Tibial artery (tissue), 4 donors: ENCODE measurements at regions not wholly inside any gene's neighbourhood (a gene's known extent, or its start where the extent isn't known, plus 50 kb on each side); places are given as distances from the start of the nearest gene placed in this dataset.

Experiments used
- DNase-seq, 2 donors: peaks; one replicate each; pipeline ENCODE4 v3.0.0-alpha.2; 2019
- H3K27ac ChIP-seq, 2 donors: fragments of 200-600 bp; sonication (generic) in 1 of 2; 1 replicate in 1 of 2; 2 replicates in 1 of 2; pipeline ENCODE4 v1.5.1; 2018 to 2019; ENCODE audit warnings: mild to moderate bottlenecking in 1 of 2
- H3K27me3 ChIP-seq, 2 donors: fragments of 200-600 bp; sonication (generic) in 1 of 2; one replicate each; pipeline versions ENCODE4 v1.5.1 to v1.6.0; 2016 to 2019
- H3K36me3 ChIP-seq, 3 donors: fragments of 200-600 bp; sonication (generic) in 2 of 3; one replicate each; pipeline ENCODE4 v1.5.1; 2016 to 2019; ENCODE audit warnings: mild to moderate bottlenecking in 2 of 3
- H3K4me1 ChIP-seq, 4 donors: fragments of 200-600 bp; sonication (generic) in 2 of 4; 1 replicate in 3 of 4; 2 replicates in 1 of 4; pipeline ENCODE4 v1.5.1; 2016 to 2019
- H3K4me3 ChIP-seq, 2 donors: fragments of 200-600 bp; sonication (generic) in 1 of 2; 1 replicate in 1 of 2; 2 replicates in 1 of 2; pipeline ENCODE4 v1.5.1; 2018 to 2019; ENCODE audit warnings: mild to moderate bottlenecking in 2 of 2
- H3K9me3 ChIP-seq, 3 donors: fragments of 200-600 bp; sonication (generic) in 1 of 3; one replicate each; pipeline ENCODE4 v1.5.1; 2016 to 2019
- intact Hi-C: fragments of 100-400 bp; cut with DNase I; formaldehyde crosslinking; loops from one replicate; pipeline ENCODE4 v1.15.0; 2023; ENCODE audit warnings: low total_unique reads
- TF ChIP-seq, protein P1 (sequence below), 2 experiments: fragments of 200-600 bp in 1 of 2; fragments of 450-650 bp in 1 of 2; IDR thresholded peaks; one replicate each; pipeline ENCODE4 v1.5.1; 2017 to 2019; ENCODE audit warnings: antibody characterized with exemption in 2 of 2, mild to moderate bottlenecking in 1 of 2, moderate library complexity in 1 of 2

- Histone ChIP-seq H3K27me3 (no peaks in the 10 kb centered on the region), H3K36me3 (no peaks in the 10 kb centered on the region), H3K4me3 (no peak overlapping the region), H3K4me1 (no peaks in the 10 kb centered on the region), H3K27ac (no peak overlapping the region), H3K9me3 (no peaks in the 10 kb centered on the region)
- no peak for DNase-seq
- TF ChIP-seq, protein P1, sequence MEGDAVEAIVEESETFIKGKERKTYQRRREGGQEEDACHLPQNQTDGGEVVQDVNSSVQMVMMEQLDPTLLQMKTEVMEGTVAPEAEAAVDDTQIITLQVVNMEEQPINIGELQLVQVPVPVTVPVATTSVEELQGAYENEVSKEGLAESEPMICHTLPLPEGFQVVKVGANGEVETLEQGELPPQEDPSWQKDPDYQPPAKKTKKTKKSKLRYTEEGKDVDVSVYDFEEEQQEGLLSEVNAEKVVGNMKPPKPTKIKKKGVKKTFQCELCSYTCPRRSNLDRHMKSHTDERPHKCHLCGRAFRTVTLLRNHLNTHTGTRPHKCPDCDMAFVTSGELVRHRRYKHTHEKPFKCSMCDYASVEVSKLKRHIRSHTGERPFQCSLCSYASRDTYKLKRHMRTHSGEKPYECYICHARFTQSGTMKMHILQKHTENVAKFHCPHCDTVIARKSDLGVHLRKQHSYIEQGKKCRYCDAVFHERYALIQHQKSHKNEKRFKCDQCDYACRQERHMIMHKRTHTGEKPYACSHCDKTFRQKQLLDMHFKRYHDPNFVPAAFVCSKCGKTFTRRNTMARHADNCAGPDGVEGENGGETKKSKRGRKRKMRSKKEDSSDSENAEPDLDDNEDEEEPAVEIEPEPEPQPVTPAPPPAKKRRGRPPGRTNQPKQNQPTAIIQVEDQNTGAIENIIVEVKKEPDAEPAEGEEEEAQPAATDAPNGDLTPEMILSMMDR (IDR thresholded peaks at IDR 0.05) = no peak
- intact Hi-C loops = no loop called here
Measured at GRCh38 chr3:82493858-82494257, 732.4 kb upstream of the GBE1 start.

DNA sequence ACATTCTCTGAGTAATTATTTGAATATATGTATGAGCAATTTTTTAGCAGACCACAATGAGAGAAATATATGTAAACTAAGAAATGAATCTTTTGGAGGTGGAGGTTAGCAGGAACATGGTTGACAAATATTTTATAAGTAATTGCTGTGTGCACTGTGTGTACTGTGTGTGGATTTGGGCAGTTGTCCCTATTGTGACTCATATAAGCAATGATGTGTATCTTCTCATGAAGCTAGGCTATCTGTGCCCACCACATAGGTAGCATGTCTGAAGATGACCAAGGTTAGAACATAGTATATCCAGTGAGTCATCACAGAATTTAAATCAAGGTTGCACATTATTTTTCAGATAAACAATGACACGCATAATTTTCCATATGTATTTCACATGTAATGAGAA lies 713.9 kb upstream of the GBE1 start:
- no peak for DNase-seq
- TF ChIP-seq, protein P1 (IDR thresholded peaks at IDR 0.05) = no peak
- Histone ChIP-seq H3K9me3 (no peaks in the 10 kb centered on the region), H3K27ac (no peak overlapping the region), H3K36me3 (no peaks in the 10 kb centered on the region), H3K27me3 (no peaks in the 10 kb centered on the region), H3K4me1 (no peaks in the 10 kb centered on the region), H3K4me3 (no peak overlapping the region)
- intact Hi-C loops = no loop called here

DNA sequence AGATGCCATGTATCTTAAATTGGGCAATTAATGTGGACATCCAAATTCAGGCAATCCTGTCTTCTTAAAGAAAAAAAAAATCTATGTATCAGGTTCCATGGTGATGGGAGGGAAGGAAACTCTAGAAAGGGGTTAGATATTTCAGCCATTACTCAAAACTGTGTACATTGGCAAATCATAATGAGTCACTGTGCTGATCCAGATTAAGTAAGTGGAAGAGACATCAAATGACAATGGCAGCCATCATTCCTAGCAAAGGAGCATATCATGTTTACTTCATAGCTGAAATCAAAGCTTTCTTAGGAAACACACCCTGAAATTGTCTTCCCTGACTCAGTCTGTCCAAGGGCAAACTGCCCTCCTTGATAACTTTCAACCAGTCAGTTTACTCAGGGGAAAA lies 713.3 kb upstream of the GBE1 start:
- no peaks in the 10 kb centered on the region for H3K27me3 ChIP-seq
- DNase-seq = no peak
- H3K36me3 ChIP-seq = no peaks in the 10 kb centered on the region
- intact Hi-C loops = no loop called here
- H3K9me3 ChIP-seq = no peaks in the 10 kb centered on the region
- no peak overlapping the region for H3K4me3 ChIP-seq
- H3K27ac ChIP-seq = no peak overlapping the region
- TF ChIP-seq, protein P1 (IDR thresholded peaks at IDR 0.05) = no peak
- no peaks in the 10 kb centered on the region for H3K4me1 ChIP-seq

DNA sequence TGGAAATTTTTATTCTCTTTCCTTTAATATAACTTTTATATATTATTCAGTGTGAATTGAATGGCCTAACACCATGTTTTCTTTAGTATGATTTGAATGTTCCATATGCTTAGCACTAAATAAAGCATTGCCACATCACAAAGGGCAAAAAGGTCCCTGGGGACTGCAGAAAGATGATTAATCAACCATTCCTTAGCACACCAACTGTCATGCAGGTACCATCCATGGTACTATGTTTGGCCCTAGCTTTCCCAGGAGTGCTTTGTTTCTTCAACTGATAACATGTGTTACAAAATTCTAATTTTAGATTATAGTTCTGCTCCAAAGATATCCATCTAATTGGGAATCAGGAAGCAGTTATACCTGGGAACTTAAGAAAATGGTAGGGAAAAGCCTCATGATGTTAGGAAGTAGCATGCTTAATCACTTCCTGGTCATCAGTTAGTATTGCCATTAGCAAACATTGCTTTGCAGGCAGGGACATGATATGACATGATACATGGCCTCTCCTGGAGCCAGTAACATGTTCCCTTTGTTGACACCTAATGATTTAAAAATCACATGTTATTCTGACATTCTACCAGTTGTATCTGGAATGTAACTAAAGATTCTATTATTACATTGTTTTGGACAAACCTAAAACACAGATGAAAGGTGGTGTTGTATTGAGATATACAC lies 712.6 kb upstream of the GBE1 start:
- DNase-seq = no peak
- H3K4me1 ChIP-seq = no peaks in the 10 kb centered on the region
- no peak overlapping the region for H3K27ac ChIP-seq
- no peaks in the 10 kb centered on the region for H3K27me3 ChIP-seq
- no peaks in the 10 kb centered on the region for H3K9me3 ChIP-seq
- H3K4me3 ChIP-seq = no peak overlapping the region
- intact Hi-C loops = no loop called here
- H3K36me3 ChIP-seq = no peaks in the 10 kb centered on the region
- TF ChIP-seq, protein P1 (IDR thresholded peaks at IDR 0.05) = no peak

DNA sequence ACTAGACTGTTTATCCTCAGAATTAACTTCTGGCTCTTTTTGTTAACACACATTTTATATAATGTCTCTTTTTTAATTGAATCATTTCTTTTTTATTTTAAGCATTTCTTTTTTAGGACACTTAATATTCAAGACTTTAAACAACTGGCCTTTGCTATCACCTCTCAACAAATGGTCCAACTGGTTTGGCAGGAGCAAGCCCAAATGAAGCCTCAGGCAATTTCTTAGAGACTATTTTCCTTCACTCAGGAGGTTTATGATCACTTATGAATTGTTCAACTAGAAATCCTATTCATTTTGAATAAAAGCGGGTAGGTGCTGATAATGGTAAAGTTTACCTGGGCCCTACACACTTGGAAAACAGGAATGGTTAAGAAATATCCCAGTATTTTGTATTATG lies 705.6 kb upstream of the GBE1 start:
- no peak overlapping the region for H3K27ac ChIP-seq
- no peaks in the 10 kb centered on the region for H3K36me3 ChIP-seq
- TF ChIP-seq, protein P1 (IDR thresholded peaks at IDR 0.05) = no peak
- no peak for DNase-seq
- no peak overlapping the region for H3K4me3 ChIP-seq
- no peaks in the 10 kb centered on the region for H3K9me3 ChIP-seq
- intact Hi-C loops = no loop called here
- H3K4me1 ChIP-seq = no peaks in the 10 kb centered on the region
- H3K27me3 ChIP-seq = no peaks in the 10 kb centered on the region

DNA sequence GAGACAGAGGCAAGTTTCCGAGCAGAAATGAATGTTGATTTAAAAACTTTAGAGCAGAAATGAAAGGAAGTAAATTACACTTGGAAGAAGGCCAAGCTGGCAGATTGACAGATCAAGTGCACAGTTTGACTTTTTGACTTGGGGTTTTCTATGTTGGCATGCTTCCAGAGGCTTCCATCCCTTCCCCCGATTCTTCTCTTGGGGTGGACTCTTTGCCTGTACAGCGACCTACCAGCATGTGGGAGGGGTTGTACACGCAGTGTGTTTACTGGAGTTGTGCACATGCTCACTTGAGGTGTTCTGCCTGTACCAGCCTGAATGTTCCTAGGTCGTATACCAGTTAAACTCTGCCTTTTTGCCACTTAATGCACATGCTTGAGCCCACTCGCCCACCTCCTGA lies 701.5 kb upstream of the GBE1 start:
- TF ChIP-seq, protein P1 (IDR thresholded peaks at IDR 0.05) = no peak
- no peak for DNase-seq
- no peaks in the 10 kb centered on the region for H3K9me3 ChIP-seq
- no peaks in the 10 kb centered on the region for H3K27me3 ChIP-seq
- no peak overlapping the region for H3K27ac ChIP-seq
- H3K4me3 ChIP-seq = no peak overlapping the region
- H3K36me3 ChIP-seq = no peaks in the 10 kb centered on the region
- intact Hi-C loops = no loop called here
- H3K4me1 ChIP-seq = no peaks in the 10 kb centered on the region
